ENCODE measurements at regions not wholly inside any gene's neighbourhood (a gene's known extent, or its start where the extent isn't known, plus 50 kb on each side); places are given as distances from the start of the nearest gene placed in this dataset.

DNA sequence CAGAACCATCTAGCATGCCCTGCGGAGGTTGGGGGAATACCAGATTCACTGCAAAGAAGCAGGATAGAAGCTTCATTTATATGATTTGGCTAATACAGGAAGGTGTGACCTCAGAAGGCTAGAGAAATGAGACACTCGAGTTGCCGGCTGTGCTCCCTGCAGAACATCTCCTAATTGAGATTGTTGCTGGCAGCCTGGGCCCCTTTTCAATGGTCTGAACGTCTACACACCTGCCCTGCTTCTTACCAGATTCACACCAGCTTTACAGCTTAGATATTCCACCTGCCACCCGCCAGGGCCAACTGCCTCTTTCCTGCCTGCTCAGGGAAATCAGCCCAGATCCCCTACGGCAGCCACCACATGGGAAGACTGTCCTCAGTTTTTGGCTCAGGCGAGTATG lies 475.3 kb upstream of the AUTS2 start:
- CTCF ChIA-PET = no interaction called here
- peaks cover 4% of the 10 kb centered on the region for H3K9me3 Mint-ChIP-seq
- no peak overlapping the region for H3K4me3 Mint-ChIP-seq
- H3K27ac Mint-ChIP-seq = no peak overlapping the region
- H3K4me1 Mint-ChIP-seq (ENCODE audit: low read depth) = no peaks in the 10 kb centered on the region
- no peak for DNase-seq
- peaks cover 5% of the 10 kb centered on the region for H3K27me3 Mint-ChIP-seq (ENCODE audit: low read depth)
- H3K36me3 Mint-ChIP-seq (ENCODE audit: low read depth) = no peaks in the 10 kb centered on the region
- intact Hi-C loops (cut with micrococcal nuclease) = no loop called here

DNA sequence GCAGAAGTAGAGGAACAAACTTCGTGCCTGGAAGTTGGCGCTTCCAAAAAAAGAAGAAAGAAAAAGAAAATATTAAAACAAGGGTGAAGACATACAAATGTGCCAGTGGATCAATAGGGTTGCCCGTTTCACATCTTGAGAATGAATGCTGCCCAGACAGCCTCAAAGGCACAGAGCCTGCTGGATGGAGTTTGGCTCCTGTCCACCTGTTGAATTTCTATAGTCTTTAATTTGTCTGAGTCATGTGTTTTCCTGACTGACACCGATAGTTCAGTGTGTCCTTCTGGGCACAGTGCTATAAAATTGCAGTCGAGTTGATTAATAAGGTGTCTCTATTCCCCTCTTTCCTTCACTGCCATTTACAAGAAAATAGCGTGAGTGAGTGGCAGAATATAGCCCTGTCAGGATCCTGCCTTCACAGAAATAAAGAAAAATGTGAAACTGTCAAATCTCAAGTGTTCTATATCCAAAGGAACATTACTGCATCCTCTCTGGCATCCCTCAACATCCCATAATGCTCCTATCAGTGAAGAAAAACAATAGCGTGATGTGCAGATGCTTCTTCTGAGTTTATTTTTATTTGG lies 471.3 kb upstream of the AUTS2 start:
- CTCF ChIA-PET = no interaction called here
- intact Hi-C loops (cut with micrococcal nuclease) = no loop called here
- H3K27me3 Mint-ChIP-seq (ENCODE audit: low read depth) = peaks cover 5% of the 10 kb centered on the region
- H3K4me3 Mint-ChIP-seq = no peak overlapping the region
- no peak for DNase-seq
- no peaks in the 10 kb centered on the region for H3K36me3 Mint-ChIP-seq (ENCODE audit: low read depth)
- H3K27ac Mint-ChIP-seq = no peak overlapping the region
- no peaks in the 10 kb centered on the region for H3K4me1 Mint-ChIP-seq (ENCODE audit: low read depth)
- H3K9me3 Mint-ChIP-seq = peaks cover 4% of the 10 kb centered on the region

DNA sequence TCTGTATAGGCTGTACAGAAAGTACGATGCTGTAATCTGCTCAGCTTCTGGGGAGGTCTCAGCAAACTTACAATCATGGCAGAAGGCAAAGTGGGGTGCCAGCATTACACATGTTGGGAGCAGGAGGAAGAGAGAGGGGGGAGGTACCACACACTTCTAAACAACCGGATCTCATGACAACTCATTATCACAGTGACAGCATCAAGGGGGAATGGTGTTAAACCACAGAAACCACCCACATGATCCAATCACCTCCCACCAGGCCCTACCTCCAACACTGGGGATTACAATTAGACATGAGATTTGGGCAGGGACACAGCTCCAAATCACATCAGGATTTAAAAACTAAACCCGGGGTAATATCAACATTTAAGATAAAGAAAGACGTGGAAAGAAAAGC lies 468.8 kb upstream of the AUTS2 start:
- Mint-ChIP-seq H3K4me3 (no peak overlapping the region), H3K36me3 (ENCODE audit: low read depth) (no peaks in the 10 kb centered on the region), H3K4me1 (ENCODE audit: low read depth) (no peaks in the 10 kb centered on the region), H3K27me3 (ENCODE audit: low read depth) (peaks cover 5% of the 10 kb centered on the region), H3K27ac (no peak overlapping the region), H3K9me3 (peaks cover 4% of the 10 kb centered on the region)
- CTCF ChIA-PET = no interaction called here
- intact Hi-C loops (cut with micrococcal nuclease) = no loop called here
- DNase-seq = no peak

DNA sequence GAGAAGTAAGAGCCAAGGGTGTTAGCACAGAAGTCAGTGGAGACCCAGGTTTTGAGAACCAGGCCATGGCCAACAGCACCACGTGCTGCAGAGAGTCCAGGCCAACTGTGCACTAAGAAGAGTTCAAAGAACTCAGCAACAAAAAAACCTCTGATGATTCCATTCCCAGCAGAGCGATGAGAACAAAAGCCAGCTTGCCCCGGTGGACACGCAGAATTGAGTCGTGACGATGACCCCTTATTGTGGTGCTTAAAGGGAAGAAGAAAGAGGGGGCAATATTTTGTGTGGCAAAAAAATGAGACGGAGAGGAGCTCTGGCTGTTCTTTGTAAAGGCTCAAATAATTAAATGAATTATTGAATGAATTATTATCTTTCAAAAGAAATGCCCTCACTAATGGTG lies 468.3 kb upstream of the AUTS2 start:
- peaks cover 4% of the 10 kb centered on the region for H3K9me3 Mint-ChIP-seq
- DNase-seq = no peak
- H3K4me3 Mint-ChIP-seq = no peak overlapping the region
- no peaks in the 10 kb centered on the region for H3K36me3 Mint-ChIP-seq (ENCODE audit: low read depth)
- H3K27ac Mint-ChIP-seq = no peak overlapping the region
- CTCF ChIA-PET = no interaction called here
- no peaks in the 10 kb centered on the region for H3K4me1 Mint-ChIP-seq (ENCODE audit: low read depth)
- intact Hi-C loops (cut with micrococcal nuclease) = no loop called here
- H3K27me3 Mint-ChIP-seq (ENCODE audit: low read depth) = peaks cover 5% of the 10 kb centered on the region

DNA sequence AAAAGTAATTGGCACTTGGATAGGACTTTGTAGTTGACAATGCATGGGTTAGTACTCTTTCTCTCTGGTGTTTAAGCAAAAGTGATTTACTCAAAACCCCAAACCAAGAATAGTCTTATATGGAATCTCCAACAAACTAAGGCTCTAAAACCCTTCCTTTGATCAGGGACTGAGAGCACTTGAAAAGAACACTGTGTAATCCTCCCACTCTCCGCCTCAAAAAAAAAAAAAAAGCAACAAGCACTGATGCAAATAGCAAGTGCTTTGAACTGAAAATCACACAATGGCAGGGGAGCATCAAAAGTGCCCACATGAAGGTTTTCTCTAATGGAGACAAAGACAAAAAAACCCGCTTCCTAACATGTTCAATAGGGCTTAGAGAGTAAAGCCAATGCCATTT lies 467.9 kb upstream of the AUTS2 start:
- Mint-ChIP-seq H3K27ac (no peak overlapping the region), H3K27me3 (ENCODE audit: low read depth) (peaks cover 5% of the 10 kb centered on the region), H3K4me1 (ENCODE audit: low read depth) (no peaks in the 10 kb centered on the region), H3K4me3 (no peak overlapping the region), H3K9me3 (peaks cover 4% of the 10 kb centered on the region), H3K36me3 (ENCODE audit: low read depth) (no peaks in the 10 kb centered on the region)
- DNase-seq = no peak
- CTCF ChIA-PET = no interaction called here
- intact Hi-C loops (cut with micrococcal nuclease) = no loop called here

DNA sequence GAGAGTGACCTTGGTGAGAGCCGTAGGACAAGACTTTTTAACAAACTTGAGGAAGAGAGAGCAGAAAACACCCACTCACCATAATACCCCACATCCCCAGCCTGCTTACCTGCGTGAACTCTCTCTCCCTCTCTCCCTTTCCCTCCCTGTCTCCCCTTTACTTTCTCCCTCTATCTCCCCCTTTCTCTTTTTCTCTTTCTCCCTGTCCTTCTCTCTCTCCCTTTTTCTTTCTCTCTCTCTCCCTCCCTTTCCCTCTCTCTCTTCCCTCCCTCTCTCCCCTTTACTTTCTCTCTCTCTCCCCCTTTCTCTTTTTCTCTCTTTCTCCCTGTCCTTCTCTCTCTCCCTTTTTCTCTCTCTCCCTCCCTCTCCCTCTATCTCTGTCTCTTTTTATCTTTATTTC lies 464.0 kb upstream of the AUTS2 start:
- H3K36me3 Mint-ChIP-seq (ENCODE audit: low read depth) = no peaks in the 10 kb centered on the region
- no peak overlapping the region for H3K4me3 Mint-ChIP-seq
- peaks cover 2% of the 10 kb centered on the region for H3K27me3 Mint-ChIP-seq (ENCODE audit: low read depth)
- peaks cover 7% of the 10 kb centered on the region for H3K9me3 Mint-ChIP-seq
- intact Hi-C loops (cut with micrococcal nuclease) = no loop called here
- no peak for DNase-seq
- CTCF ChIA-PET = no interaction called here
- H3K27ac Mint-ChIP-seq = no peak overlapping the region
- no peaks in the 10 kb centered on the region for H3K4me1 Mint-ChIP-seq (ENCODE audit: low read depth)

DNA sequence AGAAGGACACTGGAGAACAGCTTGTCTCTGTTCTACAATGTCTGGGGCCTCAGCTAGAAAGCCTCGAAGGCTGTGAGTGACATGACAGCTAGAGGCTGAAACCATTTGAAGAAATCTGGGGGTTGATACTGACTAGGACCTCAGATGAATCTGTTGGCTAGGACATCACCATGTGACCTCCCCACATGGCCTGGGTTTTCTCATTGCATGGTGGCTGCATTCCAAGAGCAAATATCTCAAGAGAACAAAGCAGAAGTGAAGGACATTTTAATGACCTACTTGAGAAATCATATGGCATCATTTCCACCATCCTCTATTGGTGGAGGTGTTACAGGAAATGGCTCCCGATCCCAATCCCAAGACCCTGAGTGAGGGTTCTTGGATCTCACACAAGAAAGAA lies 450.6 kb upstream of the AUTS2 start:
- Mint-ChIP-seq H3K27ac (no peak overlapping the region), H3K27me3 (ENCODE audit: low read depth) (no peaks in the 10 kb centered on the region), H3K4me3 (no peak overlapping the region), H3K36me3 (ENCODE audit: low read depth) (no peaks in the 10 kb centered on the region), H3K4me1 (ENCODE audit: low read depth) (no peaks in the 10 kb centered on the region), H3K9me3 (peaks cover 7% of the 10 kb centered on the region)
- CTCF ChIA-PET = no interaction called here
- intact Hi-C loops (cut with micrococcal nuclease) = no loop called here
- no peak for DNase-seq

DNA sequence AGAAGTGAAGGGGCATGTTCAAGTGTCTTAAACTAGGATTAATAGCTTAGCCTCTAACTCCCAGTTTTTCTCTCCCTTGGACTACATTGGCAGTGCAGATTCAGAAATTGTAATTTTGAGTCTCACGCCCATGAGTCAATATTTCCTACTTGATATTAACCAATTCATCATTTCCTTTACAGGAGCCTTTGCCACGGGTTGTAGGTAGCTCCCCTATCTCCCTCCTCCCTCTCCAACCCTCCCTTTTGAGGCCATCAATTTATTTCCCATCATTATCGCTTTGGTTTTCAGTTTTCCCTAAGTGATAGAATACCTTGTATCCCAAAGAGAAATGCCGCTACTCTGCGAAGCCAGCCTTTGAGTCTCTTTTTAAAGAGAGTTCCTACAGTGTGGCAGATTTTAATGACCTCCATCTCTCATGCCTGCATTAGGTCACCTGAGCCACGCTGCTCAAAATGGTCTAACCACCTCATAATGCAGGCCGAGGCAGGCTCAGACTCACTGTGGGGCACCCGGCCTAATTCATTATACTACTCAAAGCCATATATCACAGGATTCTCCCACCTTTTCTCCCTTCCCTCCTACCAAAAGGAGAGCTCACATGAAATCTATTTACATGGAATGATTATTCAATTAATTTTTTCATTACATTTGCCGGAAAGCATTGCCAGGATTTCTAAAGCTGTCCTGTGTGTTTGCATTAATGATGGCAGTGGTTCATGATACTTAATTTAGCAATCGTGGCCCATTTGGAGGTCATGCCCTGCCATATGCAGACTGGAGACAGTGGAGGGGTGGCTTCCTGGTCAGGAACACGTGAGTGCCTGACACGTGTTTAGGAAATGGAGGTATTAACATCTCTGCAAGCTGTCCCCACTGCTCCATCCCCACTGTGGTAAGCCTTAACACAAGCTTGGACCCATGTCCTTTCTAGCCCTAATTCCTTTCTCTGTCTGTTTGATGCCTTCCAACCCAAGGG lies 448.2 kb upstream of the AUTS2 start:
- H3K9me3 Mint-ChIP-seq = peaks cover 5% of the 10 kb centered on the region
- intact Hi-C loops (cut with micrococcal nuclease) = no loop called here
- no peak for DNase-seq
- no peaks in the 10 kb centered on the region for H3K36me3 Mint-ChIP-seq (ENCODE audit: low read depth)
- H3K27me3 Mint-ChIP-seq (ENCODE audit: low read depth) = no peaks in the 10 kb centered on the region
- no peaks in the 10 kb centered on the region for H3K4me1 Mint-ChIP-seq (ENCODE audit: low read depth)
- CTCF ChIA-PET = no interaction called here
- H3K4me3 Mint-ChIP-seq = no peak overlapping the region
- H3K27ac Mint-ChIP-seq = no peak overlapping the region

DNA sequence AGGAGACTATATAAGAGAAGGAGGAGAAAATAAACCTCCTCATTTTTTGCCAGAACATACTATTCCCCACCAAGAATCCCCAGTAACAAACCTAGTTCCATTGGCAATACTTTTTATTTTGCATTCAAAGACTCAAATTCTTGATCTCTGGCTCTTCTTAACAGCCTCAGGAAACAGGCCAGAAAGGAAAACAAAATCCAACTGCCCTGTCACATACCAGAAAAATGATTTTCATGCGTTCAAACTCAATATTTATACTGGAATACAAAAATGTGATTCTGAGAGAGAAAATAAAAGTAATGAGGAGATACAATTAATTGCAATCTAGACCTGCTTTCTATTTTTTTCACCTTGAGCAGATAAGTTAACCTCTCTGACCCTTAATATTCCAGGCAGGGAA lies 435.9 kb upstream of the AUTS2 start:
- Mint-ChIP-seq H3K4me1 (ENCODE audit: low read depth) (no peaks in the 10 kb centered on the region), H3K27ac (no peak overlapping the region), H3K36me3 (ENCODE audit: low read depth) (no peaks in the 10 kb centered on the region), H3K27me3 (ENCODE audit: low read depth) (no peaks in the 10 kb centered on the region), H3K4me3 (no peak overlapping the region), H3K9me3 (peaks cover 2% of the 10 kb centered on the region)
- DNase-seq = no peak
- CTCF ChIA-PET = no interaction called here
- intact Hi-C loops (cut with micrococcal nuclease) = no loop called here

DNA sequence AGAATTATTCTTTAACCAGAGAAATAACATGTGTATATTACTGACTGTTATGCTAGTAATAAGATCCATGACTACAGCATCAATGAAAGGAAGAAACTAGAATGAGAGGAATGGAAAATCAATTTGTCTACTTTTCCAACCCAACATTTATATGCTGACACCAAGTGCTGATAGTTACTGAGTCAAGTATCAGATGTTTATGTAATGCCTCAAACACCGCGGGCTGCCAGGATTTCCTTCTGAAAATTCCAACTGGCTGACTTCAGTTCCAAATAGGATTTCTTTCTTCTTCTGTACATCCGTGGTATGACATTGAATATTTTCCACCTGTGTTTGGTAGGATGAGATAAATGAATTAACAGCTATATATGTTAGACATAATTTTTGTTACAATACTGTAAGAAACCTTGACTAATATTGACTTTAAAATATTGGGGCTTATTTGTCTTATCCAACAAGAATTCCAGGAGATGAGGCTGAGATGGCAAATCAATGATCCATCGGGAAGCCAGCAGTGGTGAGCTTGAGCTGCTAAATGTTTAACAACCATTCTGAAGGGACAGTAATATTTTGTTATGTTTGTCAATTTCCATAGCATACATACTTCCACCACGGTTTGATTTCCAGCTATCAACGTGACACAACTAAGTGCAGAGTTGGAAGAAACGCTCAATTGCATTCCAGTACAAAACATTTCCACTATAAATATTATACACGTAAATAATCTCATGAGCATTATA lies 435.2 kb upstream of the AUTS2 start:
- CTCF ChIA-PET = interaction anchor here (0.6 kb wide), 1 partner anchor 974 kb away, joined by 5 read pairs; no protein-coding TSS in a partner anchor
- H3K9me3 Mint-ChIP-seq = no peaks in the 10 kb centered on the region
- H3K27me3 Mint-ChIP-seq (ENCODE audit: low read depth) = no peaks in the 10 kb centered on the region
- no peak overlapping the region for H3K4me3 Mint-ChIP-seq
- no peaks in the 10 kb centered on the region for H3K36me3 Mint-ChIP-seq (ENCODE audit: low read depth)
- no peak overlapping the region for H3K27ac Mint-ChIP-seq
- intact Hi-C loops (cut with micrococcal nuclease) = no loop called here
- no peak for DNase-seq
- H3K4me1 Mint-ChIP-seq (ENCODE audit: low read depth) = no peaks in the 10 kb centered on the region

DNA sequence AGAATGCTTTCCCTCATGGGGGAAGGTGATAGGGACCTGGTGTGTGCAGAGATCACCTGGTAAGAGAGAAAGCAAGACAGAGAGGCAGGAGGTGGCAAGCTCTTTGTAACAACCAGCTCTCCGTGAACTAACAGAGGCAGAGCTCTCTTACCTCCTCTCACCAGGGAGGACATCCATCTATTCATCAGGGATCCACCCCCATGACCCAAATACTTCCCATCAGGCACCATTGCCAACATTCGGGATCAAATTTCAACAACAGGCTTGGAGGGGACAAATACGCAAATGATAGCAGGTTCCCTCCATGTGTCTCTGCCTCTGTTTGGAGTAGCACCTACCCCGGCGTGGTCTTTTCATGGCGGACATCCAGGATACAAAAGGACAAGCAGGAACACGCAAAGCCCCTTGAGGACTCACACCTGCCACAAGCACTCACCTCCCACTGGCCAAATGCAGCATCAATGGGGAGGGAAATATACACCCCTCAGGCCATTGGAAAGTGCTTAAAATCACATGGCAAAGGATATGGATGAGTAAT lies 431.2 kb upstream of the AUTS2 start:
- intact Hi-C loops (cut with micrococcal nuclease) = no loop called here
- no peak overlapping the region for H3K4me3 Mint-ChIP-seq
- no peaks in the 10 kb centered on the region for H3K36me3 Mint-ChIP-seq (ENCODE audit: low read depth)
- no peak for DNase-seq
- CTCF ChIA-PET = no interaction called here
- no peak overlapping the region for H3K27ac Mint-ChIP-seq
- no peaks in the 10 kb centered on the region for H3K27me3 Mint-ChIP-seq (ENCODE audit: low read depth)
- H3K4me1 Mint-ChIP-seq (ENCODE audit: low read depth) = no peaks in the 10 kb centered on the region
- no peaks in the 10 kb centered on the region for H3K9me3 Mint-ChIP-seq

DNA sequence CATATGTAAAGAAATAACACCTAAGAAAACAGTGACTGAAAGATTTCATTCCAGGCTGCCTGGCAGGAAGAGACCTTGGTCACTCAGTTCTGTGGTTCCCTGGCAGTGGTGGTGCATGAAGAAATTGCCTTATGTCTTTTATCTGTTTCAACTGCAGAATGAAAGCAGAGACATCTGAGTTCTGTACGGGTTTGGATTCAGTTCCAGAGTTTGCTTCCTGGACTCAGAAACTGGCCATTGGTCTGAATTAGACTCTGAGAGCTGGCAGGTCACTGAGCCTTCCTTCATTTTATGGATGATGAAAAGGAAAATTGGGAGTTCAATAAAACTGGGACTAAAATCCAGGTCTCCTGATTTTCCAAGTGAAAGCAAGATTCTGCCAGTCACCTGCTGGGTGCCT lies 428.9 kb upstream of the AUTS2 start:
- CTCF ChIA-PET = no interaction called here
- H3K27ac Mint-ChIP-seq = no peak overlapping the region
- DNase-seq = no peak

More for the DNA sequence above, 428.9 kb upstream of the AUTS2 start:
- Mint-ChIP-seq H3K9me3 (no peaks in the 10 kb centered on the region), H3K36me3 (ENCODE audit: low read depth) (no peaks in the 10 kb centered on the region), H3K27me3 (ENCODE audit: low read depth) (no peaks in the 10 kb centered on the region), H3K4me3 (no peak overlapping the region), H3K4me1 (ENCODE audit: low read depth) (no peaks in the 10 kb centered on the region)
- intact Hi-C loops (cut with micrococcal nuclease) = no loop called here

Data from activated naive CD4-positive, alpha-beta T cell treated with anti-CD3 and anti-CD28 coated beads for 36 hours (primary cell).